ENCODE measurements at regions not wholly inside any gene's neighbourhood (a gene's known extent, or its start where the extent isn't known, plus 50 kb on each side); places are given as distances from the start of the nearest gene placed in this dataset.

- Histone ChIP-seq H3K27me3 (replicated peaks in 1 of 2; ENCODE audit: control insufficient read depth in 2 of 2, insufficient read depth in 2 of 2, low read length in 1 of 2) (no peaks in the 10 kb centered on the region), H3K9ac (ENCODE audit: control insufficient read depth, insufficient read depth, low read length) (no peak overlapping the region), H3K4me2 (ENCODE audit: control insufficient read depth, insufficient read depth) (no peak overlapping the region), H3K4me1 (ENCODE audit: control insufficient read depth, insufficient read depth, low read length) (no peaks in the 10 kb centered on the region), H3K27ac (ENCODE audit: control insufficient read depth, insufficient read depth) (no peak overlapping the region), H3K4me3 (no peak overlapping the region), H3K9me3 (replicated peaks; ENCODE audit: control insufficient read depth, insufficient read depth, low read length) (no peaks in the 10 kb centered on the region), H4K20me1 (ENCODE audit: control insufficient read depth, insufficient read depth) (no peaks in the 10 kb centered on the region), H3K36me3 (ENCODE audit: control insufficient read depth in 2 of 2, insufficient read depth in 2 of 2, low read length in 1 of 2) (no peaks in the 10 kb centered on the region), H2AFZ (ENCODE audit: control insufficient read depth, low read depth, low read length) (no peak overlapping the region), H3K79me2 (ENCODE audit: control insufficient read depth, insufficient read depth, low read length) (no peaks in the 10 kb centered on the region)
- TF ChIP-seq MAX (IDR thresholded peaks at IDR 0.05; ENCODE audit: low read depth, low read length) (no peak), TAF1 (IDR thresholded peaks at IDR 0.05; ENCODE audit: borderline replicate concordance, low read depth, low read length) (no peak), SMAD1 (IDR thresholded peaks at IDR 0.05; ENCODE audit: low read depth, partially characterized antibody) (no peak), NBN (IDR thresholded peaks at IDR 0.05) (no peak), CREB1 (IDR thresholded peaks at IDR 0.05; ENCODE audit: low read depth) (no peak), ZNF687 (IDR thresholded peaks at IDR 0.05) (no peak), CHD2 (IDR thresholded peaks at IDR 0.05; ENCODE audit: borderline replicate concordance, low read depth, low read length) (no peak), IKZF2 (IDR thresholded peaks at IDR 0.05) (no peak), CHD4 (IDR thresholded peaks at IDR 0.05) (no peak), JUNB (IDR thresholded peaks at IDR 0.05) (no peak), NFIC (IDR thresholded peaks at IDR 0.05; ENCODE audit: low read depth, low read length) (no peak), PML (IDR thresholded peaks at IDR 0.05; ENCODE audit: low read length) (no peak), ESRRA (IDR thresholded peaks at IDR 0.05; ENCODE audit: low read length) (no peak)
- intact Hi-C loops (cut with micrococcal nuclease; ENCODE audit: unreplicated experiment) (no loop called here), in situ Hi-C loops (cut with MboI) (no loop called here)
- DNase-seq (ENCODE audit: low read depth, low spot score), result no peak
- ATAC-seq, result no peak
- FAIRE-seq, result no peak
- no TSS peak for BruUV-seq (replicated peaks)
- RAD21 ChIA-PET (ENCODE audit: unreplicated experiment), result no interaction called here
- SMC1A ChIA-PET (ENCODE audit: uncharacterized antibody, unreplicated experiment), result no interaction called here
- CTCF ChIA-PET, result no interaction called here
- POLR2A ChIA-PET, result no interaction called here
- WGBS (ENCODE audit: insufficient coverage, insufficient replicate concordance, low lambda C conversion rate, missing lambda C conversion rate), result 11% methylated on average over 1 of the region's 1 CpG
Measured at GRCh38 chr6:67127041-67127440, 1420.0 kb upstream of the EYS start.
